Esophagus mucosa (tissue), 1 donor: ENCODE measurements at regions not wholly inside any gene's neighbourhood (a gene's known extent, or its start where the extent isn't known, plus 50 kb on each side); places are given as distances from the start of the nearest gene placed in this dataset.
"Not testable (repeated sequence)": the region's sequence is repeated elsewhere in the genome, so short reads cannot be mapped to it uniquely, and the experiment has no call there.

ENCODE experiments used
- ATAC-seq: fragments of 200-7000 bp; cut with Tn5 transposase; one replicate; pipeline ENCODE4 v1.9.1; 2020
- donor health status: DM: yes; HTN: yes; CAD: no.

GRCh38 chrX:65971151-65971550 lies 68.7 kb downstream of the VSIG4 start:
- no peak for ATAC-seq

- ATAC-seq, result not testable (repeated sequence)
These were observed 72.7 kb downstream of the VSIG4 start for GRCh38 chrX:65967159-65967558.

GRCh38 chrX:65961714-65962113 lies 78.2 kb downstream of the VSIG4 start:
- no peak for ATAC-seq

GRCh38 chrX:65948103-65948502 lies 91.8 kb downstream of the VSIG4 start:
- ATAC-seq, result no peak

GRCh38 chrX:65941775-65942174 lies 98.1 kb downstream of the VSIG4 start:
- ATAC-seq, result no peak

GRCh38 chrX:65933085-65933589 lies 106.7 kb downstream of the VSIG4 start:
- peak; percentile 72 for ATAC-seq

- peak; percentile 98 for ATAC-seq
These were observed 107.5 kb downstream of the VSIG4 start for GRCh38 chrX:65932173-65933084.

- ATAC-seq, result no peak
These were observed 111.4 kb downstream of the VSIG4 start for GRCh38 chrX:65928522-65928921.

GRCh38 chrX:65927386-65927785 lies 112.5 kb downstream of the VSIG4 start:
- ATAC-seq, result not testable (repeated sequence)

- ATAC-seq, result peak; percentile 23
These were observed 113.5 kb downstream of the VSIG4 start for GRCh38 chrX:65926095-65927019.

- ATAC-seq, result no peak
These were observed 114.3 kb downstream of the VSIG4 start for GRCh38 chrX:65925592-65925991.

- ATAC-seq, result peak; percentile 89
These were observed 114.9 kb downstream of the VSIG4 start for GRCh38 chrX:65925005-65925404.

GRCh38 chrX:65921363-65921762 lies 118.5 kb downstream of the VSIG4 start:
- ATAC-seq, result peak; percentile 64

GRCh38 chrX:65920620-65921019 lies 119.3 kb downstream of the VSIG4 start:
- ATAC-seq, result peak; percentile 83

- ATAC-seq, result no peak
These were observed 129.0 kb downstream of the VSIG4 start for GRCh38 chrX:65910899-65911298.

- no peak for ATAC-seq
These were observed 136.1 kb downstream of the VSIG4 start for GRCh38 chrX:65903750-65904149.

- ATAC-seq, result no peak
These were observed 137.9 kb downstream of the VSIG4 start for GRCh38 chrX:65902011-65902410.

- ATAC-seq, result no peak
These were observed 138.7 kb downstream of the VSIG4 start for GRCh38 chrX:65900850-65901844.

GRCh38 chrX:65894133-65894532 lies 145.7 kb downstream of the VSIG4 start:
- ATAC-seq, result peak; percentile 87

- not testable (repeated sequence) for ATAC-seq
These were observed 148.1 kb downstream of the VSIG4 start for GRCh38 chrX:65891817-65892216.

- not testable (repeated sequence) for ATAC-seq
These were observed 151.7 kb downstream of the VSIG4 start for GRCh38 chrX:65888150-65888549.

- no peak for ATAC-seq
These were observed 156.3 kb downstream of the VSIG4 start for GRCh38 chrX:65883556-65883955.
